HCT116 (cell line): ENCODE measurements at regions not wholly inside any gene's neighbourhood (a gene's known extent, or its start where the extent isn't known, plus 50 kb on each side); places are given as distances from the start of the nearest gene placed in this dataset.
A peak's percentile ranks its signal among the peaks of the same experiment; 100 is the strongest.

Source experiments
- ATAC-seq: fragments of 200-7000 bp; cut with Tn5 transposase; 2 replicates; pipeline ENCODE4 v1.9.1; 2020; ENCODE audit warnings: mild to moderate bottlenecking, moderate library complexity
- BruUV-seq: library from RNA; stranded (reverse); fragments of 400-500 nt; replicated peaks from 2 replicates; lab custom pipeline; 2021; lab: Mats Ljungman, UMichigan
- CTCF ChIA-PET: fragments of 300-600 bp; sonication (Branson Sonifier 250); formaldehyde crosslinking; loops from one replicate; lab custom pipeline; 2021; ENCODE audit warnings: antibody characterized with exemption; lab: Charles Lee
- POLR2A ChIA-PET: fragments of 300-600, 350-600 bp; sonication (Branson Sonifier 250); formaldehyde crosslinking; loops from one replicate; lab custom pipeline; 2021; ENCODE audit warnings: antibody characterized with exemption; lab: Charles Lee
- RAD21 ChIA-PET, 2 experiments: fragments of 300-600 bp; sonication (Branson Sonifier 250); formaldehyde crosslinking; loops; one replicate each; lab custom pipeline; 2023; ENCODE audit warnings: low total read pairs in 2 of 2; ENCODE audit not compliant: uncharacterized antibody in 2 of 2, unreplicated experiment in 2 of 2, low non-redundant PET in 1 of 2; lab: Charles Lee
- DNase-seq: peaks from one replicate; pipeline ENCODE4 v3.0.0-alpha.2; 2010; ENCODE audit warnings: low read depth, low spot score
- H2AFZ ChIP-seq: fragments of 200-600 bp; shearing (Covaris generic), sonication (generic); 2 replicates; pipeline ENCODE4 v1.6.1; 2017; ENCODE audit warnings: low read depth, mixed run types, mixed read lengths, antibody characterized with exemption, low read length; ENCODE audit not compliant: poor library complexity, severe bottlenecking
- H3K27ac ChIP-seq: 2 replicates; pipeline ENCODE4 v1.5.1; 2012; ENCODE audit warnings: low read depth, low read length
- H3K27me3 ChIP-seq: fragments of 200-600 bp; sonication (generic); 2 replicates; pipeline ENCODE4 v1.6.1; 2016; ENCODE audit warnings: mixed run types, low read length, mixed read lengths; ENCODE audit not compliant: insufficient read depth
- H3K36me3 ChIP-seq, 2 experiments: fragments of 200-500 bp in 1 of 2; fragments of 200-600 bp in 1 of 2; sonication (Bioruptor generic) in 1 of 2; sonication (generic) in 1 of 2; 2 replicates each; pipeline versions ENCODE4 v1.5.1 to v1.6.1; 2014 to 2016; ENCODE audit warnings: low read length in 2 of 2, inconsistent platforms in 1 of 2, mixed read lengths in 1 of 2, mixed run types in 1 of 2; ENCODE audit not compliant: insufficient read depth in 2 of 2, control insufficient read depth in 1 of 2
- H3K4me1 ChIP-seq, 2 experiments: fragments of 200-600 bp in 1 of 2; sonication (generic) in 1 of 2; 2 replicates each; pipeline versions ENCODE4 v1.5.1 to v1.6.1; 2012 to 2017; ENCODE audit warnings: low read length in 2 of 2, inconsistent platforms in 1 of 2, mild to moderate bottlenecking in 1 of 2, mixed read lengths in 1 of 2, mixed run types in 1 of 2, moderate library complexity in 1 of 2; ENCODE audit not compliant: insufficient read depth in 2 of 2, control insufficient read depth in 1 of 2
- H3K4me2 ChIP-seq: fragments of 200-600 bp; sonication (generic); 2 replicates; pipeline ENCODE4 v1.6.1; 2017; ENCODE audit warnings: mixed run types, low read length, mixed read lengths
- H3K4me3 ChIP-seq, 2 experiments: fragments of 200-600 bp in 1 of 2; sonication (generic) in 1 of 2; replicated peaks in 1 of 2; 2 replicates each; pipeline ENCODE4 v1.5.1; 2011 to 2016; ENCODE audit warnings: low read length in 2 of 2, control low read depth in 1 of 2, low read depth in 1 of 2, mild to moderate bottlenecking in 1 of 2, mixed read lengths in 1 of 2, mixed run types in 1 of 2
- H3K79me2 ChIP-seq: fragments of 200-600 bp; sonication (generic); 2 replicates; pipeline ENCODE4 v1.6.1; 2017; ENCODE audit warnings: mild to moderate bottlenecking, mixed run types, low read length, moderate library complexity, mixed read lengths; ENCODE audit not compliant: insufficient read depth
- H3K9ac ChIP-seq: fragments of 200-600 bp; sonication (generic); 2 replicates; pipeline ENCODE4 v1.6.1; 2016; ENCODE audit warnings: low read length, mixed read lengths
- H3K9me2 ChIP-seq: fragments of 200-600 bp; sonication (generic), shearing (Covaris generic); 2 replicates; pipeline ENCODE4 v1.6.1; 2017; ENCODE audit warnings: mixed run types, mild to moderate bottlenecking, moderate library complexity; ENCODE audit not compliant: insufficient read depth
- H3K9me3 ChIP-seq, 2 experiments: fragments of 200-500 bp in 1 of 2; fragments of 200-600 bp in 1 of 2; sonication (Bioruptor generic) in 1 of 2; sonication (generic) in 1 of 2; 2 replicates each; pipeline ENCODE4 v1.6.1; 2014 to 2017; ENCODE audit warnings: low read length in 2 of 2, mixed read lengths in 2 of 2, inconsistent platforms in 1 of 2, low read depth in 1 of 2, mild to moderate bottlenecking in 1 of 2, mixed run types in 1 of 2, moderate library complexity in 1 of 2; ENCODE audit not compliant: control insufficient read depth in 1 of 2, insufficient read depth in 1 of 2
- H4K20me1 ChIP-seq: fragments of 200-600 bp; sonication (generic), shearing (Covaris generic); 2 replicates; pipeline ENCODE4 v1.6.1; 2017; ENCODE audit warnings: mixed run types, mild to moderate bottlenecking, moderate library complexity; ENCODE audit not compliant: insufficient read depth
- EGR1 ChIP-seq: IDR thresholded peaks from 2 replicates; pipeline ENCODE4 v1.6.1; 2012; ENCODE audit warnings: low read depth
- FOSL1 ChIP-seq: IDR thresholded peaks from 2 replicates; pipeline ENCODE4 v1.6.1; 2012; ENCODE audit warnings: low read depth
- MAX ChIP-seq: IDR thresholded peaks from 2 replicates; pipeline ENCODE4 v1.6.1; 2012
- SP1 ChIP-seq: IDR thresholded peaks from 2 replicates; pipeline ENCODE4 v1.6.1; 2012; ENCODE audit warnings: low read depth
- SRF ChIP-seq: IDR thresholded peaks from 2 replicates; pipeline ENCODE4 v1.6.1; 2012; ENCODE audit warnings: low read depth
- intact Hi-C: fragments of 100-400 bp; cut with micrococcal nuclease; formaldehyde crosslinking; loops from 2 replicates; pipeline ENCODE4 v1.10.0; 2022

GRCh38 chr6:42506070-42506469 is 54.3 kb upstream of the TRERF1 start:
- intact Hi-C loops: no loop called here
- H3K4me1 ChIP-seq: peaks cover 6 to 26% of the 10 kb centered on the region in 2 experiments; a peak in 3 of 4 replicates
- H4K20me1 ChIP-seq: no peaks in the 10 kb centered on the region
- H3K36me3 ChIP-seq: no peaks in the 10 kb centered on the region
- no peaks in the 10 kb centered on the region for H3K27me3 ChIP-seq
- no peak for ATAC-seq
- no TSS peak for BruUV-seq
- H3K4me3 ChIP-seq: no peak overlapping the region
- H3K9ac ChIP-seq: no peak overlapping the region
- no peaks in the 10 kb centered on the region for H3K9me3 ChIP-seq
- TF ChIP-seq SP1: no peak
- TF ChIP-seq EGR1: no peak
- TF ChIP-seq, all 23 proteins: peak for 0
- ChIA-PET RAD21 (interaction anchor here in 1 of 2 experiments (0.6 kb wide), 1 partner anchor 391 kb away, joined by 3 read pairs; no protein-coding TSS in a partner anchor), CTCF (interaction anchor here (3.3 kb wide), 1 partner anchor 42 kb away, joined by 11 read pairs; no protein-coding TSS in a partner anchor), POLR2A (interaction anchor here (1.4 to 1.5 kb wide), 2 partner anchors 58 to 280 kb away, joined by 4 to 5 read pairs; partner anchors contain the start of gene UBR2)
- no peak for DNase-seq
- Histone ChIP-seq H3K27ac (no peak overlapping the region), H3K4me2 (no peak overlapping the region), H2AFZ (peak overlapping the region; percentile 16), H3K79me2 (no peaks in the 10 kb centered on the region), H3K9me2 (no peaks in the 10 kb centered on the region)

GRCh38 chr6:42505385-42505718 is 53.6 kb upstream of the TRERF1 start:
- Histone ChIP-seq H3K4me1 (peaks cover 6 to 26% of the 10 kb centered on the region in 2 experiments; a peak in 3 of 4 replicates), H3K4me2 (peak overlapping the region; percentile 78), H3K36me3 (no peaks in the 10 kb centered on the region), H3K9ac (peak overlapping the region; percentile 30; the same call in 1 of the 2 replicates), H4K20me1 (no peaks in the 10 kb centered on the region), H3K27ac (peak overlapping the region; percentile 56; the same call in 1 of the 2 replicates), H2AFZ (peak overlapping the region; percentile 97), H3K79me2 (no peaks in the 10 kb centered on the region), H3K4me3 (no peak overlapping the region)
- CTCF ChIA-PET: interaction anchor here (3.3 kb wide), 1 partner anchor 42 kb away, joined by 11 read pairs; no protein-coding TSS in a partner anchor
- ATAC-seq (peak; percentile 47), DNase-seq (no peak)
- RAD21 ChIA-PET: no interaction called here
- POLR2A ChIA-PET: interaction anchor here (0.9 to 2.0 kb wide), 4 partner anchors 12 to 374 kb away, joined by 5 to 10 read pairs (median 6); partner anchors contain the start of gene RPL7L1
- BruUV-seq: TSS peak; percentile 93
- TF ChIP-seq SRF: no peak
- no peak for TF ChIP-seq MAX
- 0 out of 2 replicates have a peak, but pooled peaks have one; percentile 8 for TF ChIP-seq SP1
- TF ChIP-seq FOSL1: peak; percentile 44; the same call in 1 of the 2 replicates
- TF ChIP-seq, all 23 proteins: peak for 2
- intact Hi-C loops: no loop called here
- no peaks in the 10 kb centered on the region for H3K9me2 ChIP-seq
- no peaks in the 10 kb centered on the region for H3K9me3 ChIP-seq
- H3K27me3 ChIP-seq: no peaks in the 10 kb centered on the region
